ENCODE measurements at regions not wholly inside any gene's neighbourhood (a gene's known extent, or its start where the extent isn't known, plus 50 kb on each side); places are given as distances from the start of the nearest gene placed in this dataset.
A peak's percentile ranks its signal among the peaks of the same experiment; 100 is the strongest.

DNA sequence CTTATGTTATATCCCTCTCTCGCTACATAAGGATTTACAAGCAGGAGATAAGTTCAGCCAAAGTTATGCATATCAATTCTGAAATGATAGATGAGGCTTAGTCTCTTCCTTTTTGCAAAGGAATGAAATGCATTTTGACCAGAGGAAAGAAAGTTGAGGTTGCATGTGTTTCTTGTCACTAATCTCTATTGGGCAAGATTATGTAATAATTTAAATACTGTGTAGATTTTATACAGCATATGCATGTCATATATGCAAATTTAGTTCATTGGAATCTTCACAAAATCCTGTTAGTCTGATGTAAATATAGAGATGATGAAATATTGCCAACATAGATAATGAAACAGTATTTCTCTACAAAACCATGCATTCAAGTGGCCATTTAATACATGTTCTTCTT lies 858.7 kb upstream of the RAG2 start:
- H3K9ac ChIP-seq (ENCODE audit: insufficient read depth, low read depth, low read length), result no peak overlapping the region
- no peaks in the 10 kb centered on the region for H3K36me3 ChIP-seq (replicated peaks in 1 of 2; ENCODE audit: control insufficient read depth in 1 of 2, insufficient read depth in 2 of 2, low read length in 2 of 2)
- peaks cover 50% of the 10 kb centered on the region for H3K9me3 ChIP-seq (ENCODE audit: low read length)
- no peaks in the 10 kb centered on the region for H3K4me1 ChIP-seq (ENCODE audit: insufficient read depth, low read length)
- H3K27ac ChIP-seq (ENCODE audit: extremely low read length, insufficient read depth, low read length), result no peak overlapping the region
- ChIA-PET CTCF (ENCODE audit: low intra/inter-chr PET ratio, low total read pairs) (no interaction called here), POLR2A (no interaction called here)
- H4K20me1 ChIP-seq (ENCODE audit: insufficient read depth, low read length), result no peaks in the 10 kb centered on the region
- TF ChIP-seq MAF1 (CRISPR knock-in tag; IDR thresholded peaks at IDR 0.05; ENCODE audit: borderline replicate concordance), result no peak
- TF ChIP-seq ZNF30 (CRISPR knock-in tag; IDR thresholded peaks at IDR 0.05), result no peak
- TF ChIP-seq ZXDC (CRISPR knock-in tag; IDR thresholded peaks at IDR 0.05), result no peak
- FAIRE-seq (no peak), DNase-seq (ENCODE audit: low spot score) (no peak), ATAC-seq (no peak)
- H3K4me3 ChIP-seq (replicated peaks in 1 of 3; ENCODE audit: insufficient read depth in 1 of 3, low read depth in 2 of 3, low read length in 3 of 3), result no peak overlapping the region
- H3K4me2 ChIP-seq (ENCODE audit: low read depth, low read length), result no peak overlapping the region
- no peaks in the 10 kb centered on the region for H3K79me2 ChIP-seq (ENCODE audit: insufficient read depth, low read length)
- no peaks in the 10 kb centered on the region for H3K27me3 ChIP-seq (ENCODE audit: control insufficient read depth in 1 of 2, insufficient read depth in 2 of 2, low read length in 2 of 2)
- 15% methylated on average over 1 of the region's 1 CpG for WGBS (ENCODE audit: low lambda C conversion rate)
- in situ Hi-C loops (cut with HindIII; ENCODE audit: extremely low pct_ligation_motif_present, low pct_unique_long_range_greater_than_20kb), result no loop called here
- H2AFZ ChIP-seq (ENCODE audit: low read length), result no peak overlapping the region
- intact Hi-C loops (cut with micrococcal nuclease; ENCODE audit: unreplicated experiment), result no loop called here
- no TSS peak for BruUV-seq (replicated peaks)

DNA sequence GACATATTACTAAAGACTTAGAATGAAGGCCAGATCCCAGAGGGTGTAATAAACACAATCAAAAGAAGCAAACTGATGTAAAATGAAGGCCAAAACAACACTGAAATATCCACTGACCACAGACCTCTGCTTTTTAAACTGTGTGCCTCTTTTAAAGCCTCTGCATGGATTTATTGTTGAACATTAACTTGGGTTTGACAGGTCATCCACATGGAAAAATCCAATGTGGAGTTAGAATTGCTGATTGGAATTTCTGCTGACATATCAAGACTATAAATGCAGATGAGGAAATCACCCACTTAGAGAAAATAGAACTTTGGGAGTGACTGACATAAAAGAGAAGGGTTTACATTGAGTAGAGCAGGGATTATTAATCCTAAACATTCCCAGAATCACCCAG lies 853.9 kb upstream of the RAG2 start:
- in situ Hi-C loops (cut with HindIII; ENCODE audit: extremely low pct_ligation_motif_present, low pct_unique_long_range_greater_than_20kb) (no loop called here), intact Hi-C loops (cut with micrococcal nuclease; ENCODE audit: unreplicated experiment) (no loop called here)
- Histone ChIP-seq H3K4me3 (replicated peaks in 1 of 3; ENCODE audit: insufficient read depth in 1 of 3, low read depth in 2 of 3, low read length in 3 of 3) (no peak overlapping the region), H2AFZ (ENCODE audit: low read length) (no peak overlapping the region), H3K27me3 (ENCODE audit: control insufficient read depth in 1 of 2, insufficient read depth in 2 of 2, low read length in 2 of 2) (no peaks in the 10 kb centered on the region), H3K9ac (ENCODE audit: insufficient read depth, low read depth, low read length) (no peak overlapping the region), H3K4me1 (ENCODE audit: insufficient read depth, low read length) (no peaks in the 10 kb centered on the region), H3K4me2 (ENCODE audit: low read depth, low read length) (no peak overlapping the region), H3K9me3 (ENCODE audit: low read length) (peaks cover 34% of the 10 kb centered on the region; the same call in 1 of the 2 replicates), H3K79me2 (ENCODE audit: insufficient read depth, low read length) (no peaks in the 10 kb centered on the region), H3K27ac (ENCODE audit: extremely low read length, insufficient read depth, low read length) (no peak overlapping the region), H3K36me3 (replicated peaks in 1 of 2; ENCODE audit: control insufficient read depth in 1 of 2, insufficient read depth in 2 of 2, low read length in 2 of 2) (no peaks in the 10 kb centered on the region), H4K20me1 (ENCODE audit: insufficient read depth, low read length) (no peaks in the 10 kb centered on the region)
- no peak for FAIRE-seq
- TF ChIP-seq MAFK (conservative IDR thresholded peaks at IDR 0.05 in 1 of 2, IDR thresholded peaks at IDR 0.05 in 1 of 2; ENCODE audit: low read length in 2 of 2) (peak; percentile 9 to 59; a peak in 2 of 4 replicates), ZNF260 (CRISPR knock-in tag; IDR thresholded peaks at IDR 0.05; ENCODE audit: borderline replicate concordance, low read depth) (no peak), MAFF (IDR thresholded peaks at IDR 0.05; ENCODE audit: low read depth, low read length) (peak; percentile 18; the same call in 1 of the 2 replicates), HNRNPH1 (optimal IDR thresholded peaks at IDR 0.05; ENCODE audit: low read depth, low read length) (no peak)
- no peak for ATAC-seq
- ChIA-PET POLR2A (no interaction called here), CTCF (ENCODE audit: low intra/inter-chr PET ratio, low total read pairs) (no interaction called here)
- no peak for DNase-seq (ENCODE audit: low spot score)
- no TSS peak for BruUV-seq (replicated peaks)

Data from HepG2 (cell line).